SH-SY5Y (cell line): ENCODE measurements at regions not wholly inside any gene's neighbourhood (a gene's known extent, or its start where the extent isn't known, plus 50 kb on each side); places are given as distances from the start of the nearest gene placed in this dataset.

Experiments used
- GATA2 ChIP-seq: IDR thresholded peaks from 2 replicates; pipeline ENCODE4 v1.6.1; 2011; ENCODE audit warnings: mild to moderate bottlenecking, low read depth, low read length
- GATA3 ChIP-seq: IDR thresholded peaks from 2 replicates; pipeline ENCODE4 v1.6.1; 2011; ENCODE audit warnings: low read depth, mild to moderate bottlenecking, low read length, moderate library complexity

DNA sequence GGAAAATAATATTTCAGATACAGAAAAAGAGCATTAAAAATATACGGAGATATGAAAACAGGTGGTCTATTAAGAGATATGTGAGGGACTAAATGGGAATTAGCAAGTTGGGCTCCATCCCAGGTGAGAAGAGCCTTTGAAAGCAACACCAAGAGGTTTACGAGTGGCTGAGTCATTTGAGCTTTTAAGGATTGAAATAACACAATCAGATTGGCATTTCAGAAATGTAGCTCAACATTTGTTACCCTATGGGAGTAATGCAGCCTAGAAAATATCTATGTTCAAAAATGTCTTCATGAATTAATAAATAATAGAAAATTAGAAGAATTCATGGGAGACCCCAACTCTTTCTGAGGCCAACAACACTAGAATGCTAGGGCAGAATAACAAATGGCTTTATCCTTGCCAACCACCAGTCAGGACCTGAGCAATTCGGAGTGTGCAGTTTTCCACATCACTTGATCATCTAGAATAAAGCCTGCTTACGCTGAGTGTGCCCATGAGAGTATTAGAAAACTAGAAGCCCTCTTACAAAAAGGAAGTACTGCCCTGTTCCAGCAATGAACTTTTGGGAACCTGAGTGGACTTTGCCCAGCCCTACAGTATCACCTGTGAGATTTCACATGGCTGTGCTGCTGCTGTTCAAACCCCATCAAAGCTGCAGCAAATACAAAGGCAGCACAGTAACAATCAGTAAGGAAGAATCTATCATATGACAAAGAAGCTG, 538.0 kb upstream of the CAMK1G start:
- TF ChIP-seq GATA3 (no peak), GATA2 (no peak)
